Mucosa of stomach (tissue), 1 donor: ENCODE measurements at regions not wholly inside any gene's neighbourhood (a gene's known extent, or its start where the extent isn't known, plus 50 kb on each side); places are given as distances from the start of the nearest gene placed in this dataset.

Experiments used
- H3K27me3 ChIP-seq: one replicate; pipeline ENCODE4 v1.7.0; 2013; ENCODE audit warnings: mild to moderate bottlenecking, low read length; ENCODE audit not compliant: control insufficient read depth, insufficient read depth
- H3K36me3 ChIP-seq: one replicate; pipeline ENCODE4 v1.7.0; 2013; ENCODE audit warnings: low read length; ENCODE audit not compliant: control insufficient read depth, insufficient read depth
- H3K4me1 ChIP-seq: one replicate; pipeline ENCODE4 v1.7.0; 2013; ENCODE audit warnings: mild to moderate bottlenecking, low read length; ENCODE audit not compliant: control insufficient read depth, insufficient read depth
- H3K4me3 ChIP-seq: one replicate; pipeline ENCODE4 v1.7.0; 2013; ENCODE audit warnings: low read length
- H3K9ac ChIP-seq: one replicate; pipeline ENCODE4 v1.7.0; 2013; ENCODE audit warnings: mild to moderate bottlenecking, low read length, moderate library complexity
- H3K9me3 ChIP-seq: one replicate; pipeline ENCODE4 v1.7.0; 2013; ENCODE audit warnings: mild to moderate bottlenecking, low read length, moderate library complexity; ENCODE audit not compliant: control insufficient read depth
- donor health status: Pancreatic carcinoma.

GRCh38 chr10:111432588-111432987 is 355.8 kb downstream of the ADRA2A start:
- Histone ChIP-seq H3K9me3 (no peaks in the 10 kb centered on the region), H3K4me3 (no peak overlapping the region), H3K36me3 (no peaks in the 10 kb centered on the region), H3K4me1 (no peaks in the 10 kb centered on the region), H3K9ac (no peak overlapping the region), H3K27me3 (no peaks in the 10 kb centered on the region)

DNA sequence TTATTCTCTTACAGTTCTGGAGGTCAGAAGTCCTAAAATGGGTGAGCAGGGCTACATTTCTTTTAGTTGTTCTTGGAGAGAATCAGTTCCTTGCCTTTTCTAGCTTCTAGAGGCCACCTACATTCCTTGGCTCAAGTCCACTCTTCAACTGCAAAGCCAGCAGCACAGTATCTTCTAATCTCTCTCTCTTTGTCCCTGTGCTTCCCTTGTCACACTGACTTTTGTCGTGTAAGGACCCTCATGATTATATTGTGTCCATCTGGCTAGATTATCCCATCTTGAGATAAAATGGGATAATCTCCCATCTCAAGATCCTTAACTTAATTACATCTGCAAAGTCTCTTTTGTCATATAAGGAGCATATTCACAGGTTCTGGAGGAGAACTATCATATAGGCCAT is 359.0 kb downstream of the ADRA2A start:
- no peaks in the 10 kb centered on the region for H3K27me3 ChIP-seq
- H3K4me3 ChIP-seq: no peak overlapping the region
- H3K9ac ChIP-seq: no peak overlapping the region
- no peaks in the 10 kb centered on the region for H3K4me1 ChIP-seq
- no peaks in the 10 kb centered on the region for H3K9me3 ChIP-seq
- H3K36me3 ChIP-seq: no peaks in the 10 kb centered on the region

GRCh38 chr10:111439034-111439842 is 362.4 kb downstream of the ADRA2A start:
- Histone ChIP-seq H3K9me3 (no peaks in the 10 kb centered on the region), H3K36me3 (no peaks in the 10 kb centered on the region), H3K27me3 (no peaks in the 10 kb centered on the region), H3K9ac (no peak overlapping the region), H3K4me1 (no peaks in the 10 kb centered on the region), H3K4me3 (no peak overlapping the region)

DNA sequence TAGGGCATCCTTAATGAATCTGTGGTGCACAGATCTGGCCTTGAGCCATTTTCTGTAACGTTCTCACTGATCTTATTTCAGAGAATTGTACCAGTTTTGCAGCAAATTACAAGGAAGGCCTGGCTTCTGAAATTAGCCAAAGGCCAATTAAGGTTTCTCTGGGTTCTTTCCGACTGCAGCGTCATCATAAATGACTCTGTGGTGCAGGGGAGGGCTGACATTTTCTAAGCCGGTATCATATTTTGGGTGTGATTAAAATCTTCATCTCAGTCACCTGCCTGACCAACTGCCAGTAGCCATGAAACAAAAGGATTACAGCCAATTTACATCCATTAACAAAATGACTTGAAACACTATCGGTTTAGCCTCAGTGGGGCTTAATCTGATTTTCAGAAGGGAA is 363.7 kb downstream of the ADRA2A start:
- Histone ChIP-seq H3K4me1 (no peaks in the 10 kb centered on the region), H3K27me3 (no peaks in the 10 kb centered on the region), H3K36me3 (no peaks in the 10 kb centered on the region), H3K9ac (no peak overlapping the region), H3K4me3 (no peak overlapping the region), H3K9me3 (no peaks in the 10 kb centered on the region)

DNA sequence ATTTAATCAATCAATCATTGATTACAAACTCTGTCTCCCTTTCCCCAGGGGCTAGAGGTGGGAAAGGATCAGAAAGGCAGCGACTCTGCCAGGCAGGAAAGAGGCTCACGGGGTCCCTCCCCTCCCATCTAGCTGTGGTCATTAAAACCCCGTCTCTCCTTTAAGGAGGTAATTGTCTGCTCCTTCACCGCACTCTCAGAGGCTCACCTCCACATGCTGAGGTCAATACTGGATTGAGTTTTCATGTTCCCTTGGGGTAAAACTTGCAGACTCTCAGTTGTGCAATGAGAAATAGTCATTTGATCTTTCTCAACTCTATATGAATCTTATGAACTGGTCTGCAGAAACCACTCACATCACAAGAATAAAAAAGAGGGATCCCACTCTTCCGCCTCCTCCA is 368.8 kb downstream of the ADRA2A start:
- Histone ChIP-seq H3K36me3 (no peaks in the 10 kb centered on the region), H3K27me3 (no peaks in the 10 kb centered on the region), H3K4me1 (no peaks in the 10 kb centered on the region), H3K4me3 (no peak overlapping the region), H3K9me3 (no peaks in the 10 kb centered on the region), H3K9ac (no peak overlapping the region)

- no peaks in the 10 kb centered on the region for H3K9me3 ChIP-seq
- no peaks in the 10 kb centered on the region for H3K36me3 ChIP-seq
- H3K4me3 ChIP-seq: no peak overlapping the region
- no peak overlapping the region for H3K9ac ChIP-seq
- H3K27me3 ChIP-seq: no peaks in the 10 kb centered on the region
- no peaks in the 10 kb centered on the region for H3K4me1 ChIP-seq
These were observed 370.1 kb downstream of the ADRA2A start for GRCh38 chr10:111446966-111447365.

- no peaks in the 10 kb centered on the region for H3K4me1 ChIP-seq
- H3K4me3 ChIP-seq: no peak overlapping the region
- H3K27me3 ChIP-seq: no peaks in the 10 kb centered on the region
- H3K36me3 ChIP-seq: no peaks in the 10 kb centered on the region
- H3K9ac ChIP-seq: no peak overlapping the region
- H3K9me3 ChIP-seq: no peaks in the 10 kb centered on the region
These were observed 375.3 kb downstream of the ADRA2A start for GRCh38 chr10:111452153-111452552.

DNA sequence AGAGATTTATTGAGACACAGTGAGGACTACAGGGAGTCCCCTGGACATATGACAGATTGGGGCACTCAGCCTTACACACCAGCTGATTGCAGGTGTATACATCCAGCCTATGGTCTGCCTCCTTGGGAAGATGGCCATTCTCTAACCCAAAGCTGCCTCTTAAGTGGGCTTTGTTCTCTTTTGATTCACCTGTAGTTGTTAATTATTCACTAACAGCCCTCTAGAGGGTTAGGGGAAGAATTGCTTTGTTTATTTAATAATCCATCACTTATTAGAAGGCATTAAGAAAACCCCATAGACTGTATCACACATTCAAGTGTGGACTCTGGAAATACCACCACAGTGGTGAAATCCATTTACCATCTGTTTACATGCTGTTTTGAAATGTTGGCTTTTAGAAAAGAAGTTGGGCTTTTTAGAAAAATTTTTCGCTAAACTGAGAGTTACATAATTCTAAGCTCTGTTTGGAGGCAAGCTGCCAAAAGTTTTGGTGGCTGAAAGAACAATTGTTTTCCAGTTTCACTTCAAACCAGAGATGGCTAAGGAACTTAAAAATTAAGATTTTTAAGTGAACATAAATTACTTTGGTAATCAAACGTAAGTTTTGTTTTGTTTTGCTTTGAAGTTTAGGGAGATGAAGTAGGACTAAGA is 379.1 kb downstream of the ADRA2A start:
- H3K27me3 ChIP-seq: no peaks in the 10 kb centered on the region
- H3K36me3 ChIP-seq: no peaks in the 10 kb centered on the region
- H3K4me1 ChIP-seq: no peaks in the 10 kb centered on the region
- no peak overlapping the region for H3K4me3 ChIP-seq
- H3K9me3 ChIP-seq: no peaks in the 10 kb centered on the region
- H3K9ac ChIP-seq: no peak overlapping the region

DNA sequence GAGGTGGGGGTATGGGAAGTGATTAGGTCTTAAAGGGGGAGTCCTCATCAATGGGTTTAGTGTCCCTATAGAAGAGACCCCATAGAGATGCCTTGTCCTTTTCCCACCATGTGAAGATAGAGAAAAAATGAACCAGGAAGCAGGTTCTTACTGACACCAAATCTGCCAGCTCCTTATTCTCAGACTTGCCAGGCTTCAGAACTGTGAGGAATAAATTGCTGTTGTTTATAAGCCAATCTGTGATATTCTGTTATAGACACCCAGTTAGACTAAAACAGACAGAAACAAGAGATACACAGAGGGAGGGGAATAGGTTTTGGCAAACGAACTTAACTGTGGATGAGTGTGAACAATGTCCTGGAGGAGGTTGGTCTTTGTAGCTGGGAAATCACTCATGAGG is 381.4 kb downstream of the ADRA2A start:
- H3K27me3 ChIP-seq: no peaks in the 10 kb centered on the region
- no peak overlapping the region for H3K9ac ChIP-seq
- no peaks in the 10 kb centered on the region for H3K36me3 ChIP-seq
- no peaks in the 10 kb centered on the region for H3K9me3 ChIP-seq
- H3K4me1 ChIP-seq: no peaks in the 10 kb centered on the region
- H3K4me3 ChIP-seq: no peak overlapping the region

DNA sequence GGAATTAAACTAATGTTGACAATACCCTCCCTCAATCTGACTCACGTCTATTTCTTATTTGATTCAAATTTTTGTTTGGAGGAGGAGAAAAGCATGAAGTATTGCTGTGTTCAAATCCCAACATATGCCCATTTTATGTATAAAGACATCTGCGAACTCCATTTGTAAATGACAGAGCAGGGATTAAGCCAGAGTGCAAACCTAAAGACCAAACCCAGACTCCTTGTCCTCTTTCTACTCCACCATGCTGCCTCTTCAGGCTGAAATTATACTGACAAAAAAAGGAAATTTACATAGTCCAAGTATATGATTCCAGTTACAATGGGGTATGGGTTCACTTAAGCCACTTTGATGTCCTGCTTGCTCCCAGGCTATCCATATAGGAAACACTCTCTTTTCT is 383.1 kb downstream of the ADRA2A start:
- H3K4me1 ChIP-seq: no peaks in the 10 kb centered on the region
- no peak overlapping the region for H3K9ac ChIP-seq
- H3K9me3 ChIP-seq: no peaks in the 10 kb centered on the region
- H3K36me3 ChIP-seq: no peaks in the 10 kb centered on the region
- H3K4me3 ChIP-seq: no peak overlapping the region
- no peaks in the 10 kb centered on the region for H3K27me3 ChIP-seq

- H3K27me3 ChIP-seq: no peaks in the 10 kb centered on the region
- no peaks in the 10 kb centered on the region for H3K4me1 ChIP-seq
- no peaks in the 10 kb centered on the region for H3K36me3 ChIP-seq
- no peak overlapping the region for H3K9ac ChIP-seq
- H3K9me3 ChIP-seq: no peaks in the 10 kb centered on the region
- H3K4me3 ChIP-seq: no peak overlapping the region
These were observed 395.6 kb downstream of the ADRA2A start for GRCh38 chr10:111472445-111472844.

GRCh38 chr10:111473361-111473760 is 396.5 kb downstream of the ADRA2A start:
- Histone ChIP-seq H3K4me3 (no peak overlapping the region), H3K9me3 (no peaks in the 10 kb centered on the region), H3K9ac (no peak overlapping the region), H3K36me3 (no peaks in the 10 kb centered on the region), H3K27me3 (no peaks in the 10 kb centered on the region), H3K4me1 (no peaks in the 10 kb centered on the region)
